ENCODE measurements at regions not wholly inside any gene's neighbourhood (a gene's known extent, or its start where the extent isn't known, plus 50 kb on each side); places are given as distances from the start of the nearest gene placed in this dataset.
"Not testable (repeated sequence)": the region's sequence is repeated elsewhere in the genome, so short reads cannot be mapped to it uniquely, and the experiment has no call there.

- H3K9me3 ChIP-seq (ENCODE audit: control insufficient read depth, low read length) = no peaks in the 10 kb centered on the region
- WGBS, 2 experiments = 98 to 100% methylated on average over 2 to 3 of the region's 3 CpGs
- H3K36me3 ChIP-seq (ENCODE audit: control insufficient read depth, insufficient read depth, low read length) = no peaks in the 10 kb centered on the region
- H3K27me3 ChIP-seq (ENCODE audit: control insufficient read depth, insufficient read depth, low read length, poor library complexity, severe bottlenecking) = no peaks in the 10 kb centered on the region
- no peaks in the 10 kb centered on the region for H3K4me1 ChIP-seq (ENCODE audit: control insufficient read depth, insufficient read depth, low read length)
- H3K4me3 ChIP-seq (ENCODE audit: insufficient read depth, low read depth, low read length) = no peak overlapping the region
- H3K27ac ChIP-seq (ENCODE audit: insufficient read depth, low read depth, low read length, poor library complexity, severe bottlenecking) = no peak overlapping the region
Measured at GRCh38 chr18:24613896-24614640, 153.6 kb downstream of the HRH4 start.

DNA sequence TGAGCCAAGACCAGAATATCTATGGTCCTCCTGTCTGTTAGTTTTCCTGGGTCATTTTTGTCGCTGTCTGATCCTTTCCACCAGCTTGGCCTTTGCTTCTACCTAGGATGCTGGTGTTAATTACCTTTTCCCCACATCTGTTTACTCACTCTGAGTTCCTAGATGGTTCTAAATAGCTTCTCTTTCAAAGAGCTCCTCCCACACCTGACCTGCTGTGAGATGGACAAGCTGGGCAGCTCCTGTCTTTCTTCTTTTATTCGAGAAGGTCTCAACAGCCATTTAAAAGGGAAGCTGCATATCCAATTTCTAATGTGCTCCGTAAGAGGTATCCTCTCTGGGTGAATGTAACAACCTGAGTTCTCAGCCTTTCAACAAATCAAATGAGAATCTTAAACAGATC is 156.2 kb downstream of the HRH4 start:
- no peaks in the 10 kb centered on the region for H3K4me1 ChIP-seq (ENCODE audit: control insufficient read depth, insufficient read depth, low read length)
- H3K36me3 ChIP-seq (ENCODE audit: control insufficient read depth, insufficient read depth, low read length) = no peaks in the 10 kb centered on the region
- H3K27ac ChIP-seq (ENCODE audit: insufficient read depth, low read depth, low read length, poor library complexity, severe bottlenecking) = no peak overlapping the region
- no peak overlapping the region for H3K4me3 ChIP-seq (ENCODE audit: insufficient read depth, low read depth, low read length)
- no peaks in the 10 kb centered on the region for H3K9me3 ChIP-seq (ENCODE audit: control insufficient read depth, low read length)
- WGBS, 2 experiments = 43 to 51% methylated on average over 3 of the region's 3 CpGs
- H3K27me3 ChIP-seq (ENCODE audit: control insufficient read depth, insufficient read depth, low read length, poor library complexity, severe bottlenecking) = no peaks in the 10 kb centered on the region

- not testable (repeated sequence) for H3K4me1 ChIP-seq (ENCODE audit: control insufficient read depth, insufficient read depth, low read length); H3K36me3 ChIP-seq (ENCODE audit: control insufficient read depth, insufficient read depth, low read length); H3K4me3 ChIP-seq (ENCODE audit: insufficient read depth, low read depth, low read length); H3K9me3 ChIP-seq (ENCODE audit: control insufficient read depth, low read length); H3K27ac ChIP-seq (ENCODE audit: insufficient read depth, low read depth, low read length, poor library complexity, severe bottlenecking); H3K27me3 ChIP-seq (ENCODE audit: control insufficient read depth, insufficient read depth, low read length, poor library complexity, severe bottlenecking)
- WGBS, 2 experiments = 24 to 26% methylated on average over 5 of the region's 17 CpGs
Measured at GRCh38 chr18:24624421-24624820, 164.0 kb downstream of the HRH4 start.

DNA sequence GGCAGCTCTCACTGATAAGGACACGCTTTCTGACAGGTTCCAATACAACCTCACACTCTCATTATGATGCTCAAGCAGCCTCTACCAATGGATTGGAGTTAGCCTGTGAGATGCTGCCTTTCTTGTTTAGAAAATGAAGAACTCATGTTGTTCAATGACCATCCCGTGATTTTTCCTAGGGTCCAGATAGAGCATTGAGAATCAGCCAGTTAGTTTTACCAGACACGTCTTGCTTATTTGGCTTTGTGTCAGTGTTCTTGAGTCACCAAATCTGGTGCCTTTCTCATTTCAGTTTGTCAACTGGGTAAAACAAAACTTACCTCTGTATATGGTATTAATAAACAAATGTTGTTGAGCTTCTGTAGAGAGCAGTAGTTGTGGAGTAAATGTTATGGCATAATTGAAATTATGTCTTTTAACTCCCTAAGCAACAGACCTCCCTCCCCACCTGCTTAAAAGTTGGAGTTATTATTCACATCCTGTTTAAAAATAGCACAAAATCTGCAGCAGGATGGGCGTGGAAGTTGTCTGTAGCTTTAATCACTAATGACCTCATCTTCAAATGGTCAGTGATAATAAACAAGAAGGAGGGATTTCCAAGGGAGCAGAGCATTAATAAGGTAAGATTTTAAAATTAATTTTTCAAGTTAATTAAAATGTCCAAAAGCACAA is 167.3 kb downstream of the HRH4 start:
- Histone ChIP-seq H3K36me3 (ENCODE audit: control insufficient read depth, insufficient read depth, low read length) (no peaks in the 10 kb centered on the region), H3K27me3 (ENCODE audit: control insufficient read depth, insufficient read depth, low read length, poor library complexity, severe bottlenecking) (no peaks in the 10 kb centered on the region), H3K4me1 (ENCODE audit: control insufficient read depth, insufficient read depth, low read length) (no peaks in the 10 kb centered on the region), H3K27ac (ENCODE audit: insufficient read depth, low read depth, low read length, poor library complexity, severe bottlenecking) (no peak overlapping the region), H3K4me3 (ENCODE audit: insufficient read depth, low read depth, low read length) (no peak overlapping the region), H3K9me3 (ENCODE audit: control insufficient read depth, low read length) (no peaks in the 10 kb centered on the region)
- WGBS, 2 experiments = 90 to 94% methylated on average over 4 of the region's 4 CpGs

- Histone ChIP-seq H3K4me3 (ENCODE audit: insufficient read depth, low read depth, low read length) (no peak overlapping the region), H3K36me3 (ENCODE audit: control insufficient read depth, insufficient read depth, low read length) (no peaks in the 10 kb centered on the region), H3K27me3 (ENCODE audit: control insufficient read depth, insufficient read depth, low read length, poor library complexity, severe bottlenecking) (no peaks in the 10 kb centered on the region), H3K9me3 (ENCODE audit: control insufficient read depth, low read length) (no peaks in the 10 kb centered on the region), H3K27ac (ENCODE audit: insufficient read depth, low read depth, low read length, poor library complexity, severe bottlenecking) (no peak overlapping the region), H3K4me1 (ENCODE audit: control insufficient read depth, insufficient read depth, low read length) (no peaks in the 10 kb centered on the region)
- WGBS, 2 experiments = 96 to 100% methylated on average over 1 of the region's 1 CpG
Measured at GRCh38 chr18:24628326-24628725, 167.9 kb downstream of the HRH4 start.

- Histone ChIP-seq H3K27me3 (ENCODE audit: control insufficient read depth, insufficient read depth, low read length, poor library complexity, severe bottlenecking) (no peaks in the 10 kb centered on the region), H3K4me1 (ENCODE audit: control insufficient read depth, insufficient read depth, low read length) (no peaks in the 10 kb centered on the region), H3K9me3 (ENCODE audit: control insufficient read depth, low read length) (no peaks in the 10 kb centered on the region), H3K4me3 (ENCODE audit: insufficient read depth, low read depth, low read length) (no peak overlapping the region), H3K36me3 (ENCODE audit: control insufficient read depth, insufficient read depth, low read length) (no peaks in the 10 kb centered on the region), H3K27ac (ENCODE audit: insufficient read depth, low read depth, low read length, poor library complexity, severe bottlenecking) (no peak overlapping the region)
- 90 to 93% methylated on average over 3 of the region's 3 CpGs for WGBS, 2 experiments
Measured at GRCh38 chr18:24629921-24630320, 169.5 kb downstream of the HRH4 start.

DNA sequence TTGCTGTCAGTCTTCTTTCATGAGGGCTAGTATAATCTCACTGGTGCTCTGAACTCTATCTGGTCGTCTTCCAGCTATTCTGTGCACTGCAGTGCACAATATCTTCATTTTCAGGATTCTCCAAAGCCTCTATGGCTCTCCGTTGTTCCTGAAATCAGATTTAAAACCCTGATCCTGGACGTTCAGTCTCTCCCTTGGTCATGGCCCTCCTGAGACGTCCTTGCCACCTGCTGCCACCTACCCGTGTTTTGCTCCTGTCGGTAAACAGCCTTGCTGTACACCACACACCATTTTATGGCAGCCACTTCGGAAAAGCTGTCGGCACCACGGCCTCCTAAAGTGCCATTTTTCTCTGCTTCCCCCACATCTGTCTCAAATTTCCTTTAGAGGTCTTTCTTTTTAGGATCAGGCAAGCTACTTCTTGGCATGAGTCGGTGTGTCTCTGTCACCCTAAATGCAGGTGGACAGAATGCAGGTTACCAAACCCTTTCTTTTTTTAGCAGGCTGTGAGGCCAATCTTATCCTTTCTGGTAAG is 170.0 kb downstream of the HRH4 start:
- Histone ChIP-seq H3K4me1 (ENCODE audit: control insufficient read depth, insufficient read depth, low read length) (no peaks in the 10 kb centered on the region), H3K9me3 (ENCODE audit: control insufficient read depth, low read length) (no peaks in the 10 kb centered on the region), H3K36me3 (ENCODE audit: control insufficient read depth, insufficient read depth, low read length) (no peaks in the 10 kb centered on the region), H3K4me3 (ENCODE audit: insufficient read depth, low read depth, low read length) (no peak overlapping the region), H3K27me3 (ENCODE audit: control insufficient read depth, insufficient read depth, low read length, poor library complexity, severe bottlenecking) (no peaks in the 10 kb centered on the region), H3K27ac (ENCODE audit: insufficient read depth, low read depth, low read length, poor library complexity, severe bottlenecking) (no peak overlapping the region)
- WGBS, 2 experiments = 87 to 91% methylated on average over 10 of the region's 10 CpGs

DNA sequence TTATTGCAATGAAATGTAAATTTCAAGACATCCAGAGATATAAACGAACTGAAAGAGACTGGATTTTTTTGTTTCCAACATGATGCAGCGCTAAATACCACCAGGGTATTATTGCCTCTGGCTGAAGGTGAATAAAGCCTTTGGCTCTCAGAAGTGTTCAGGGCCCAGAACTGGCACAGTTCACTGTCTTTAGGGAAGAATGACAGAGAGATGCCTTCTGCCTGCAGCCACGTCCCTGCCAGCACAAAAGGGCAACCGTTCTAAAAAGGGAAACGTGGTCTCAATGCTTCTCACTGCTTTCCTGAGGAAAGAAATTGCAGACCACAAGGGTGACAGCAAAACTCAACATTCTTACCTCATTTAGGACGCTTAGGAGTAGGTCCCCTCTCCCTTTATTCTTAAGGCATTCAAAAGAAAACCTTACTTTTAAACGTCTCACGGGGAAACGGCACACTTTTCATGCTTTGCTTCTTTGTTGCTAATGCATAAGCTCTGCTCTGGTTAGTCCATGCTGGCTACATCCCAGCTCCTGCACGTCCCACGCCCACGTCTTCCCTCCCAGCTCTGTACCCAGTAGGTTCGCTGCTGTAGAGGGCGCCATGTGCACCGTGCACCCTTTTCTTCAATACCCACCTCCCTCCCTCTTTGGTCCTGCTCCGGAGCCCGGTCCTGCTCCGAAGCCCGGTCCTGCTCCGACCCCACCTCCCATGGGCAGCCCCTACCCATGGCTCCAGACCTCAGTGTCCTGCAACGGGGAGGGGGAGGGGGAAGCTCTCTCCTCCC is 171.0 kb downstream of the HRH4 start:
- no peaks in the 10 kb centered on the region for H3K36me3 ChIP-seq (ENCODE audit: control insufficient read depth, insufficient read depth, low read length)
- no peak overlapping the region for H3K4me3 ChIP-seq (ENCODE audit: insufficient read depth, low read depth, low read length)
- H3K9me3 ChIP-seq (ENCODE audit: control insufficient read depth, low read length) = no peaks in the 10 kb centered on the region
- 84 to 88% methylated on average over 21 of the region's 21 CpGs for WGBS, 2 experiments
- no peak overlapping the region for H3K27ac ChIP-seq (ENCODE audit: insufficient read depth, low read depth, low read length, poor library complexity, severe bottlenecking)
- no peaks in the 10 kb centered on the region for H3K4me1 ChIP-seq (ENCODE audit: control insufficient read depth, insufficient read depth, low read length)
- H3K27me3 ChIP-seq (ENCODE audit: control insufficient read depth, insufficient read depth, low read length, poor library complexity, severe bottlenecking) = no peaks in the 10 kb centered on the region

DNA sequence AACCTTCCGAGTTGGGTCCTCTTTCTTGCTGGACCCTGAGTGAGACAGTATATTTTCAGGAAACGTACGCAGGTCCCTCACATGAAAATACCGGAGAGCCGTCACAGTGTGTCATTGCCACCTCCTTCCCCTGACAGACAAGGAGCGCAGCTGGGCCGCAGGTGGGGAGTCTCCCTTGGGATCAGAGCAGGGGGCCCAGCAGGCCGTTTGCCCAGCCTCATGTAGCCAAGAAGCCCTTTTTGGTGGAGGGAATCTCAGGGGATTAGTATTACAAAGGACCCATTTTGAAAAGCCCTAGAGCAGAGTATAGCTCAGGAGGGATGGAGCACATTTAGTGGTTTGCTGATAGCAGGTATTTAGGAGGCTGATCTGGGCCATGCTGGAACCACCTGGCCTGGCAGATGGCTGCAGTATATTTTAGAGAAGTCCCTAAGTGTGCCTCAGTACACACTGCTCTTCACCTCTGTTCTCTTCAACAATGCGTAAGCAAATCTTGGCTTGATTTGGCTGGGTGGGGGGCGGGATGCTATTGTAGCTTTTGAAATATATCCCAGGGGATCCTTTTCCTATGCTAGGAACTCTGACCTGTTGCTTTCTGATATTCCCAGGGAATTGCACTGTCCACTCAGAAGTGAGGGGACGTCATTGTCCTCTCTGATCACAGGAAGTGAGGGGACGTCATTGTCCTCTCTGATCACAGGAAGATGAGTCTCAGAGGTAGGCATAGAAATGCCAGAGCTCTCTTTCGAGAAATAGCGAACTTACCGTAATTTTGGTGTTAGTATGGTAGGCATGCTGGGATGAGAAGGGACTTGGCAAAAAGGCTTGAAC is 171.9 kb downstream of the HRH4 start:
- H3K27ac ChIP-seq (ENCODE audit: insufficient read depth, low read depth, low read length, poor library complexity, severe bottlenecking) = no peak overlapping the region
- no peaks in the 10 kb centered on the region for H3K36me3 ChIP-seq (ENCODE audit: control insufficient read depth, insufficient read depth, low read length)
- 88 to 89% methylated on average over 13 to 15 of the region's 15 CpGs for WGBS, 2 experiments
- H3K9me3 ChIP-seq (ENCODE audit: control insufficient read depth, low read length) = no peaks in the 10 kb centered on the region
- H3K27me3 ChIP-seq (ENCODE audit: control insufficient read depth, insufficient read depth, low read length, poor library complexity, severe bottlenecking) = no peaks in the 10 kb centered on the region
- H3K4me3 ChIP-seq (ENCODE audit: insufficient read depth, low read depth, low read length) = no peak overlapping the region
- H3K4me1 ChIP-seq (ENCODE audit: control insufficient read depth, insufficient read depth, low read length) = no peaks in the 10 kb centered on the region

All from ectodermal cell (in vitro differentiated cells).